GM18498 (cell line): ENCODE measurements at regions not wholly inside any gene's neighbourhood (a gene's known extent, or its start where the extent isn't known, plus 50 kb on each side); places are given as distances from the start of the nearest gene placed in this dataset.

Source experiments
- ATAC-seq: cut with Tn5 transposase; IDR thresholded peaks from one replicate; pipeline ENCODE4 v1.9.1; 2021; ENCODE audit warnings: mild to moderate bottlenecking, moderate library complexity; ENCODE audit not compliant: unreplicated experiment

- ATAC-seq: no peak
Observed at GRCh38 chr11:23976426-23976825, 520.4 kb upstream of the LUZP2 start.

- ATAC-seq: no peak
Observed at GRCh38 chr11:23976841-23977271, 520.0 kb upstream of the LUZP2 start.

GRCh38 chr11:23988381-23989006 is 508.4 kb upstream of the LUZP2 start:
- ATAC-seq: no peak

- ATAC-seq: no peak
Observed at GRCh38 chr11:23990346-23991164, 506.3 kb upstream of the LUZP2 start.

- no peak for ATAC-seq
Observed at GRCh38 chr11:23991165-23991539, 505.7 kb upstream of the LUZP2 start.

GRCh38 chr11:23995891-23996290 is 501.0 kb upstream of the LUZP2 start:
- no peak for ATAC-seq

GRCh38 chr11:23997356-23997755 is 499.5 kb upstream of the LUZP2 start:
- no peak for ATAC-seq

- ATAC-seq: no peak
Observed at GRCh38 chr11:24005202-24005876, 491.5 kb upstream of the LUZP2 start.

GRCh38 chr11:24043842-24044241 is 453.0 kb upstream of the LUZP2 start:
- ATAC-seq: no peak

GRCh38 chr11:24046731-24047130 is 450.1 kb upstream of the LUZP2 start:
- ATAC-seq: no peak

GRCh38 chr11:24056051-24056450 is 440.8 kb upstream of the LUZP2 start:
- no peak for ATAC-seq

- no peak for ATAC-seq
Observed at GRCh38 chr11:24060125-24060524, 436.7 kb upstream of the LUZP2 start.

GRCh38 chr11:24064309-24064903 is 432.4 kb upstream of the LUZP2 start:
- ATAC-seq: no peak

- ATAC-seq: no peak
Observed at GRCh38 chr11:24068197-24068596, 428.7 kb upstream of the LUZP2 start.

GRCh38 chr11:24070435-24070834 is 426.4 kb upstream of the LUZP2 start:
- ATAC-seq: no peak

- no peak for ATAC-seq
Observed at GRCh38 chr11:24078018-24078417, 418.8 kb upstream of the LUZP2 start.

- ATAC-seq: no peak
Observed at GRCh38 chr11:24082241-24082640, 414.6 kb upstream of the LUZP2 start.

GRCh38 chr11:24082860-24083259 is 414.0 kb upstream of the LUZP2 start:
- ATAC-seq: no peak

- no peak for ATAC-seq
Observed at GRCh38 chr11:24084956-24085355, 411.9 kb upstream of the LUZP2 start.

GRCh38 chr11:24086921-24087320 is 409.9 kb upstream of the LUZP2 start:
- no peak for ATAC-seq

- ATAC-seq: no peak
Observed at GRCh38 chr11:24091594-24091993, 405.3 kb upstream of the LUZP2 start.

- ATAC-seq: no peak
Observed at GRCh38 chr11:24093375-24093774, 403.5 kb upstream of the LUZP2 start.
